ENCODE measurements at regions not wholly inside any gene's neighbourhood (a gene's known extent, or its start where the extent isn't known, plus 50 kb on each side); places are given as distances from the start of the nearest gene placed in this dataset.

- Histone ChIP-seq H3K27me3 (ENCODE audit: control insufficient read depth in 3 of 3, insufficient read depth in 3 of 3, low read depth in 1 of 3, low read length in 3 of 3) (no peaks in the 10 kb centered on the region), H3K79me1 (ENCODE audit: low read depth, low read length) (no peaks in the 10 kb centered on the region), H2BK12ac (ENCODE audit: low read length) (no peak overlapping the region), H2BK15ac (ENCODE audit: low read length) (no peak overlapping the region), H2AK5ac (ENCODE audit: low read depth, low read length) (no peak overlapping the region), H2AFZ (ENCODE audit: low read length) (no peak overlapping the region), H3K18ac (ENCODE audit: low read length) (no peak overlapping the region), H3K4me1 (ENCODE audit: control insufficient read depth in 2 of 2, insufficient read depth in 1 of 2, low read depth in 1 of 2, low read length in 2 of 2) (no peaks in the 10 kb centered on the region), H3K4me3 (ENCODE audit: low read length in 2 of 2) (no peak overlapping the region), H3K36me3 (replicated peaks in 1 of 2; ENCODE audit: control insufficient read depth in 2 of 2, insufficient read depth in 2 of 2, low read length in 2 of 2) (no peaks in the 10 kb centered on the region), H3K27ac (replicated peaks; ENCODE audit: low read length) (no peak overlapping the region), H3K4ac (ENCODE audit: low read length) (no peak overlapping the region), H2BK5ac (ENCODE audit: low read length) (no peak overlapping the region), H2BK120ac (ENCODE audit: low read depth, low read length) (no peak overlapping the region), H3K9ac (ENCODE audit: low read depth, low read length, poor library complexity) (no peak overlapping the region), H4K8ac (ENCODE audit: low read depth, low read length) (no peak overlapping the region), H3K9me3 (replicated peaks in 1 of 2; ENCODE audit: control insufficient read depth in 2 of 2, insufficient read depth in 1 of 2, low read depth in 1 of 2, low read length in 2 of 2) (no peaks in the 10 kb centered on the region), H3K14ac (ENCODE audit: low read length) (no peak overlapping the region), H3K4me2 (ENCODE audit: insufficient read depth, low read length, poor library complexity, severe bottlenecking) (no peak overlapping the region), H4K91ac (ENCODE audit: low read depth, low read length, poor library complexity) (no peak overlapping the region), H3K23ac (ENCODE audit: low read depth, low read length, poor library complexity) (no peak overlapping the region)
- no CpG with 5 or more reads among the region's 9 CpGs for WGBS, 2 donors (ENCODE audit: extremely low coverage in 2 of 2, insufficient read length in 2 of 2, insufficient replicate concordance in 1 of 2)
- no peak for DNase-seq (ENCODE audit: low spot score)
Observed at GRCh38 chr15:31458596-31459399, 132.2 kb downstream of the KLF13 start.

GRCh38 chr15:31459400-31459748 is 132.7 kb downstream of the KLF13 start:
- no peak overlapping the region for H4K91ac ChIP-seq (ENCODE audit: low read depth, low read length, poor library complexity)
- H3K9me3 ChIP-seq (replicated peaks in 1 of 2; ENCODE audit: control insufficient read depth in 2 of 2, insufficient read depth in 1 of 2, low read depth in 1 of 2, low read length in 2 of 2), result no peaks in the 10 kb centered on the region
- H3K4me3 ChIP-seq (ENCODE audit: low read length in 2 of 2), result no peak overlapping the region
- no peak overlapping the region for H2BK5ac ChIP-seq (ENCODE audit: low read length)
- no peak overlapping the region for H3K14ac ChIP-seq (ENCODE audit: low read length)
- H2AK5ac ChIP-seq (ENCODE audit: low read depth, low read length), result no peak overlapping the region
- no peak overlapping the region for H3K23ac ChIP-seq (ENCODE audit: low read depth, low read length, poor library complexity)
- no peak overlapping the region for H4K8ac ChIP-seq (ENCODE audit: low read depth, low read length)
- no peaks in the 10 kb centered on the region for H3K27me3 ChIP-seq (ENCODE audit: control insufficient read depth in 3 of 3, insufficient read depth in 3 of 3, low read depth in 1 of 3, low read length in 3 of 3)
- H3K9ac ChIP-seq (ENCODE audit: low read depth, low read length, poor library complexity), result no peak overlapping the region
- no peak overlapping the region for H2AFZ ChIP-seq (ENCODE audit: low read length)
- H3K27ac ChIP-seq (replicated peaks; ENCODE audit: low read length), result no peak overlapping the region
- H3K36me3 ChIP-seq (replicated peaks in 1 of 2; ENCODE audit: control insufficient read depth in 2 of 2, insufficient read depth in 2 of 2, low read length in 2 of 2), result no peaks in the 10 kb centered on the region
- DNase-seq (ENCODE audit: low spot score), result no peak
- H3K79me1 ChIP-seq (ENCODE audit: low read depth, low read length), result no peaks in the 10 kb centered on the region
- no peak overlapping the region for H2BK15ac ChIP-seq (ENCODE audit: low read length)
- H3K4me1 ChIP-seq (ENCODE audit: control insufficient read depth in 2 of 2, insufficient read depth in 1 of 2, low read depth in 1 of 2, low read length in 2 of 2), result no peaks in the 10 kb centered on the region
- H3K4ac ChIP-seq (ENCODE audit: low read length), result no peak overlapping the region
- no peak overlapping the region for H2BK120ac ChIP-seq (ENCODE audit: low read depth, low read length)
- WGBS, 2 donors (ENCODE audit: extremely low coverage in 2 of 2, insufficient read length in 2 of 2, insufficient replicate concordance in 1 of 2), result no CpG with 5 or more reads among the region's 1 CpG
- no peak overlapping the region for H2BK12ac ChIP-seq (ENCODE audit: low read length)
- no peak overlapping the region for H3K4me2 ChIP-seq (ENCODE audit: insufficient read depth, low read length, poor library complexity, severe bottlenecking)
- H3K18ac ChIP-seq (ENCODE audit: low read length), result no peak overlapping the region

- Histone ChIP-seq H2AK5ac (ENCODE audit: low read depth, low read length) (no peak overlapping the region), H4K8ac (ENCODE audit: low read depth, low read length) (no peak overlapping the region), H3K14ac (ENCODE audit: low read length) (no peak overlapping the region), H3K4ac (ENCODE audit: low read length) (no peak overlapping the region), H3K36me3 (replicated peaks in 1 of 2; ENCODE audit: control insufficient read depth in 2 of 2, insufficient read depth in 2 of 2, low read length in 2 of 2) (no peaks in the 10 kb centered on the region), H3K18ac (ENCODE audit: low read length) (no peak overlapping the region), H2BK5ac (ENCODE audit: low read length) (no peak overlapping the region), H2AFZ (ENCODE audit: low read length) (no peak overlapping the region), H3K4me3 (ENCODE audit: low read length in 2 of 2) (no peak overlapping the region), H3K27me3 (ENCODE audit: control insufficient read depth in 3 of 3, insufficient read depth in 3 of 3, low read depth in 1 of 3, low read length in 3 of 3) (no peaks in the 10 kb centered on the region), H3K9ac (ENCODE audit: low read depth, low read length, poor library complexity) (no peak overlapping the region), H3K27ac (replicated peaks; ENCODE audit: low read length) (no peak overlapping the region), H2BK12ac (ENCODE audit: low read length) (no peak overlapping the region), H2BK120ac (ENCODE audit: low read depth, low read length) (no peak overlapping the region), H3K4me2 (ENCODE audit: insufficient read depth, low read length, poor library complexity, severe bottlenecking) (no peak overlapping the region), H3K4me1 (ENCODE audit: control insufficient read depth in 2 of 2, insufficient read depth in 1 of 2, low read depth in 1 of 2, low read length in 2 of 2) (no peaks in the 10 kb centered on the region), H3K79me1 (ENCODE audit: low read depth, low read length) (no peaks in the 10 kb centered on the region), H2BK15ac (ENCODE audit: low read length) (no peak overlapping the region), H3K23ac (ENCODE audit: low read depth, low read length, poor library complexity) (no peak overlapping the region), H3K9me3 (replicated peaks in 1 of 2; ENCODE audit: control insufficient read depth in 2 of 2, insufficient read depth in 1 of 2, low read depth in 1 of 2, low read length in 2 of 2) (no peaks in the 10 kb centered on the region), H4K91ac (ENCODE audit: low read depth, low read length, poor library complexity) (no peak overlapping the region)
- no peak for DNase-seq (ENCODE audit: low spot score)
- WGBS, 2 donors (ENCODE audit: extremely low coverage in 2 of 2, insufficient read length in 2 of 2, insufficient replicate concordance in 1 of 2), result no CpG with 5 or more reads among the region's 5 CpGs
Observed at GRCh38 chr15:31461375-31461774, 134.7 kb downstream of the KLF13 start.

- DNase-seq (ENCODE audit: low spot score), result no peak
- no peak overlapping the region for H3K4me2 ChIP-seq (ENCODE audit: insufficient read depth, low read length, poor library complexity, severe bottlenecking)
Observed at GRCh38 chr15:31461911-31462480, 135.4 kb downstream of the KLF13 start.

More at GRCh38 chr15:31461911-31462480, 135.4 kb downstream of the KLF13 start:
- Histone ChIP-seq H3K4me3 (ENCODE audit: low read length in 2 of 2) (no peak overlapping the region), H4K91ac (ENCODE audit: low read depth, low read length, poor library complexity) (no peak overlapping the region), H3K9me3 (replicated peaks in 1 of 2; ENCODE audit: control insufficient read depth in 2 of 2, insufficient read depth in 1 of 2, low read depth in 1 of 2, low read length in 2 of 2) (no peaks in the 10 kb centered on the region), H3K79me1 (ENCODE audit: low read depth, low read length) (no peaks in the 10 kb centered on the region), H2BK12ac (ENCODE audit: low read length) (no peak overlapping the region), H2AK5ac (ENCODE audit: low read depth, low read length) (no peak overlapping the region), H2BK5ac (ENCODE audit: low read length) (no peak overlapping the region), H3K18ac (ENCODE audit: low read length) (no peak overlapping the region), H2AFZ (ENCODE audit: low read length) (no peak overlapping the region), H2BK15ac (ENCODE audit: low read length) (no peak overlapping the region), H3K4me1 (ENCODE audit: control insufficient read depth in 2 of 2, insufficient read depth in 1 of 2, low read depth in 1 of 2, low read length in 2 of 2) (no peaks in the 10 kb centered on the region), H2BK120ac (ENCODE audit: low read depth, low read length) (no peak overlapping the region), H3K9ac (ENCODE audit: low read depth, low read length, poor library complexity) (no peak overlapping the region), H3K4ac (ENCODE audit: low read length) (no peak overlapping the region), H3K23ac (ENCODE audit: low read depth, low read length, poor library complexity) (no peak overlapping the region), H4K8ac (ENCODE audit: low read depth, low read length) (no peak overlapping the region), H3K14ac (ENCODE audit: low read length) (no peak overlapping the region), H3K36me3 (replicated peaks in 1 of 2; ENCODE audit: control insufficient read depth in 2 of 2, insufficient read depth in 2 of 2, low read length in 2 of 2) (no peaks in the 10 kb centered on the region), H3K27me3 (ENCODE audit: control insufficient read depth in 3 of 3, insufficient read depth in 3 of 3, low read depth in 1 of 3, low read length in 3 of 3) (peaks cover 0 to 2% (median 0%) of the 10 kb centered on the region in 3 experiments), H3K27ac (replicated peaks; ENCODE audit: low read length) (no peak overlapping the region)
- WGBS, 2 donors (ENCODE audit: extremely low coverage in 2 of 2, insufficient read length in 2 of 2, insufficient replicate concordance in 1 of 2), result no CpG with 5 or more reads among the region's 9 CpGs
